NCI-H774 (cell line): ENCODE measurements at regions not wholly inside any gene's neighbourhood (a gene's known extent, or its start where the extent isn't known, plus 50 kb on each side); places are given as distances from the start of the nearest gene placed in this dataset.

Experiments
- DNase-seq: peaks from one replicate; lab custom pipeline; 2025; lab: John Stamatoyannopoulos, UW

DNA sequence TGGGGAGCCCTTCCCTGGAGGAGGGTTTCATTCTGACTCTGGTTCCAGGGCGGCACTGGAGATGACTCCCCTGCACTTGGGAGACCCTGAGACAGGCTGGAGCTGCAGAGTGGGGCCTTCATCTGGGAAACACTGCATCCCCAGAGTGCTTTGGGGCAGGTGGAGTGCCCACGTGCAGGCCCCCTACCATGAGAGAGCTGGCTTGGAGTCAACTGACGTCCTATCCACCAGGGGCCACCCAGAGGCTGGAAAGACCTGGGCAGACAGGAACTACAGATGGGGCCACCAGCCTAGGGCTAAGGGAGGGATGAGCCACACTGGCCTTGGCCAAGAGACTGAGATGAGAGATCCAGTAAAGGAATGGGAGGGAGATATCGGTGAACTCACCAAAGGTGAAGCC is 153.8 kb downstream of the ASB1 start:
- no peak for DNase-seq

DNA sequence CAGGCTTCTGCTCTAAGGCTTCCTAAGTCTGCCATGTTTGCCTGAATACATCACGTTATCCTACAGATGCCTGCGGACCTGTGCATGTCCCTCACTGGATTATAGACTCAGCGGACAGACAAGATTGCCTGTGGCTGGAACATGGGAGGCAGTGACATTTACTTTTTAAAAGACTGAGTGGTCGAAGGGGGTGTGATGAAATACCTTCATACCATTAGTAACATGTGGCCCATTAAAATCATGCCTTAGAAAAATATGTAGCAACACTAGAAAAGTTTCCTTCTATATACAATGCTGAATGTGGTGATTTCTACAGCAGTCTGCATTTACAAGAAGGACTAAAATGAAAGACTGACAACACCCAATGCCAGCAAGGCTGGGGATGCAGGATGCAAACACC is 154.4 kb downstream of the ASB1 start:
- no peak for DNase-seq

DNA sequence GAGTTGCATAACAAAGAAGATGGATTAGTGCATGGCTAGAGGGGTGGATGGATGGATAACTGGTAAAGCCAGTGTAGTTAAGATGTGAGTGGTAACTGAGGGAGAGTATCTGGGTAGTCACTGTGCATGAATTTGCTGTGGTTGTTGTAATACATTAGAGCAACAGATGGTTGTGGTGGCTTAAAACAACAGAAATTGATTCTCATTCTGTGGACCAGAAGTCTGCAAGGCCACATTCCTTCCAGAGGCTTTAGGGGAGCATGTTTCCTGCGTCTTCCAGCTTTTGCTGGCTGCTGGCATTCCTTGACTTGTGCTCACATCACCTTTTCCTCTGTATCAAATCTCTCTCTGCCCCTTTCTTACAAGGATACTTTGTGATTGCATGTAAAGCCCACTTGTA is 155.4 kb downstream of the ASB1 start:
- DNase-seq, result no peak

DNA sequence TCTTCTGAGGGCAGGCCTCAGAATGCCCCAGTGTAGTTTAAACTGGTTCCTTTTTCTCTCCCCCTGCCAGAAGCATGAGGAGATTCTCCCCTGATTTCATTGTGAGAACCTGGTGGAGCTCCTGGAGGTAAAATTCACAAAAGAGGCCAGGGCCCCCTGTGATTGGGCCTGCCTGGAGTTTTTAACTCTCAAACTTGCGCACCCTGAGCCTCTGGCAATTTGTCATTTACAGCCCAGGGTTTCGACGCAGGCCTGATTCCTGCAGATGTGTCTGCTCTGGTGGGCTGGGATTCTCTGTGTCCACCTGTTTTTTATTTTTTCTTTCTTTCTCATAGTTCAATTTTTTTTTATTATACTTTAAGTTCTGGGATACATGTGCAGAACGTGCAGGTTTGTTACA is 157.9 kb downstream of the ASB1 start:
- no peak for DNase-seq

- DNase-seq, result no peak
These were observed 159.4 kb downstream of the ASB1 start for GRCh38 chr2:238585836-238586821.

GRCh38 chr2:238586931-238587775 is 160.4 kb downstream of the ASB1 start:
- no peak for DNase-seq

DNA sequence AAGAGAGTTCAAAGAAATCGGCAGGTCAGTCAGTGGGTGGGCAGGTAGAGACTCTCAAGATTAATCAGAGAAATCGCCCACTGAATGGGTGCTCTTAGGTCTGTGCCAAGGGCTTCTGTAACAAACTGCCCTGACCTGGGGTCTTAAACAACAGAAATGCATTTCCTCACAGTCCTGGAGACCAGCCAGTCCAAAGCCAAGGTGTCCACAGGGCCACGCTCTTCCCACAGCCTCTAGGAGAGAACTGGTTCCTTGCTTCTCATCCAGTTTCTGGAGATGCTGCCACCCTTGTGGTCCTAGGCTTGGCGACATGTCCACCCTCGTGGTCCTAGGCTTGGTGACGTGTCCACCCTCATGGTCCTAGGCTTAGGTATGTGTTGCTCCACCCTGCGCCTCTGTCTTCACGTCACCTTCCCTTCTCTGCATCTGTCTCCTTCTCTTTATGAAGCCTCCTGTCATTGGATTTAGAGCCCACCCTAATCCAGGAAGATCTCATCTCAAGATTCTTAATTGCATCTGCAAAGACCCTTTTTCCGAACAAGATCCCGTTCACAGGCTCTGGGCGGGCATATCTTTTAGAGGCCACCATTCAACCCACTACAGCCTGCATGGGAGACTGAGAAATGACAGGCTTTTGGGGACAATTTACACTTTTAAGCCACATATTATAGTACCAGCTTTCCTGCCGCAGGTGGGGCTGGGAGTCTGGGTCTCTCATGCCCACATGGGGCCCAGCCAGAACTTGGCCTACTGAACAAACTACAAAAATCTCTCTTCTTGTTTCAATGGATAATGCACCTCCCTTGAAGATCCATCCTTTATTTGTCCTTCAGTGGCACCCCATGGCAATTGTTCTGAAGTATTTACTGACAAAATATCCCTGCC is 161.3 kb downstream of the ASB1 start:
- no peak for DNase-seq

DNA sequence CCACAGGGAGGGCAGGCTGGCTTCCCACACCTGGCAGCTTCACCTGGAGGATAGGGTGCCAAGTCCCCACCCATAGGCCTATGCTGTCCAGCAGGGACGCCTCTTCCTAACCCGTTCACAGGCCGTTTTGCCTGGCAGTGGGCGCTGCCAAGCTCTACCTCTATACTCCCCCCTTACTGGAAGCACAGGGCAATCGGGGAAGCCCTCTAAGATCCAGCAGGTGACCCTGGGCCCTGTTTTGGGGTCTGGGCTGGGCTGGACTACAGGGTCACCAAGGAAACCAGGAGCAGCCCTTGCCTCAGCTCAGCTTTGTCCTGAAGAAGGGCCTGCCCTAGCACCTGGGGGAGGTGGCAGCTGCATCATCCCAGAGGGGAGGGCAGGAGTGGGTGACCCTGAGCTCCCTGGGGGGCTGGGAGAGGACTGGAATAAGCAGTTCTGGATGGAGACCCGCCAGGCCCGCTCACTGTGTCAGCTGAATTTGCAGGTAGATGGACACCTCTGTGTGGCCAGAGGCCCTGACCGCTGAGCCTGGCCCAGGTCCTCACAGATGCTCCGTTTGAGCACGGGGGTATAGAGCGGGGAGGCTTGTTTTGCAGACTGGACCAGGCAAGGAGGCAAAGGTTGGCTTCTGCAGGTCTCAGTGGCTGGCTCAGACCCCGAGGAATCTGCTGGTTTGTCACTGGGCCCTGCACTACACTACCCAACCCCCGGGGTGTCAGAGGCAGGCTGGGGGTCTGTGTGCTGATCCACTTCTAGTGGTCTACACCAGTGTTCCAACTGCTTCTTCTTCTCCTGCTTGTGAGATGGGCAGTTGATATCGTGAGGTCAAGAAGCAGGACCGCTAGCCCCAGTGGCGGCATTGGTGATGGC is 163.1 kb downstream of the ASB1 start:
- no peak for DNase-seq

- DNase-seq, result no peak
These were observed 165.0 kb downstream of the ASB1 start for GRCh38 chr2:238591732-238592131.

DNA sequence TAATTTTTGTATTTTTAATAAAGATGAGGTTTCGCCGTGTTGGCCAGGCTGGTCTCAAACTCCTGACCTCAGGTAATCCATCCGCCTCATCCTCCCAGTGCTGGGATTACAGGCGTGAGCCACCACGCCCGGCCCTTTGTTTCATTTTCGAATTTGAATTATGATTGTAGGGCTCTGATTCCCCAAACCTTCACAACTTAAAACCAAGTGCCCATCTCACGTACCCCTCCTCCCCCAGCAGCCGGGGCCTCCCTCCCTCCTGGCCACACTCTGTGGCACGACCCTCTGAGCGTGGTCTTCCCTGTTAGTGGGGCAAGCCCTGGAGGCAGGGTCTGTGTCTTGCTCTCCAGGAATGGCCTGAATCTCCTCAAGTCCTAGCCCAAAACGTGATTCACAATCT is 166.5 kb downstream of the ASB1 start:
- no peak for DNase-seq

GRCh38 chr2:238593678-238594077 is 167.0 kb downstream of the ASB1 start:
- DNase-seq, result no peak

DNA sequence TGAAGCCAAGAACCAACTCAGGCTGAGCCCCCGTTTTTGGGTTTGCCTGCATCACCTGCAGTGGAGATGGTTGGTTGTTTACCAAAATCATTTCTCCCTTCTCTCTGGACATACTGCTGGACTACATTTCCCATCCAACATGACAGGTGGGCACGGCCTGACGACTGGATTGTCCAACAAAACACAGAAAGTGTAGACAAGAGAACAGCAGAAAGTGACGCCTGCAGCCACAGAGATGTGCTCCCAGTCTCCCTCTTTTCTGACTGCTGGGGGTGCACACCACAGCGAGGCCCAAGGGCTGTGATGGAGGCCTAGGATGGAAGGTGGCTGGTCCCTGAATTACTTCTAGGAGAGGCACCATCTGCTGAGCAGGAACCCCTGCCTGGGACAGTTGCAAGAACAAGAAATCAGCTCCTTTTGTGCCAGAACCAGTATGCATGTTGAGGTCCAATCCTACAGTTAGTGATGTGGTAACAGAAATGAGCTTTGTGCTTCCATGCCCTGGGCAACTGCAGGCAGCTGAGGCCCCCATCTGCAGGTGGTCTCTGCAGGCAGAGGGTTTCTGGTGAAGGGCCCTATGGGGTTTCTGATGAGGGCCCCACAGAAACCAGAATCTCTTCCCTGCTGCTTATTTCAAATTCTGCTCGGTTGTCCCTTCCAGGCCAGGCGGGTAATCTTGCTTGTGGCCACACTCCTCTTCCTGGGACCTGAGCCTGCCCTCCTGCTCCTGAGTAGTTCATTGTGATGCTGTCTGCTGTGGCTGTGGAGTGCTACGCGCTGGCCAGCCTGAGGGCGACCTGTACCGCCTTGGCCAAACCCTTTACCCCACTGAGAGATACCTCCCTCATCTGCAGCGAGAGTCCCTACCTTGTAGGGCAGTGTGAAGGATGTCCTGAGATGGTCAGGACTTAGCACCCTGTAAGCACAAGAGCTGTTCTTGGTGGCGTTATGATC is 168.3 kb downstream of the ASB1 start:
- no peak for DNase-seq

DNA sequence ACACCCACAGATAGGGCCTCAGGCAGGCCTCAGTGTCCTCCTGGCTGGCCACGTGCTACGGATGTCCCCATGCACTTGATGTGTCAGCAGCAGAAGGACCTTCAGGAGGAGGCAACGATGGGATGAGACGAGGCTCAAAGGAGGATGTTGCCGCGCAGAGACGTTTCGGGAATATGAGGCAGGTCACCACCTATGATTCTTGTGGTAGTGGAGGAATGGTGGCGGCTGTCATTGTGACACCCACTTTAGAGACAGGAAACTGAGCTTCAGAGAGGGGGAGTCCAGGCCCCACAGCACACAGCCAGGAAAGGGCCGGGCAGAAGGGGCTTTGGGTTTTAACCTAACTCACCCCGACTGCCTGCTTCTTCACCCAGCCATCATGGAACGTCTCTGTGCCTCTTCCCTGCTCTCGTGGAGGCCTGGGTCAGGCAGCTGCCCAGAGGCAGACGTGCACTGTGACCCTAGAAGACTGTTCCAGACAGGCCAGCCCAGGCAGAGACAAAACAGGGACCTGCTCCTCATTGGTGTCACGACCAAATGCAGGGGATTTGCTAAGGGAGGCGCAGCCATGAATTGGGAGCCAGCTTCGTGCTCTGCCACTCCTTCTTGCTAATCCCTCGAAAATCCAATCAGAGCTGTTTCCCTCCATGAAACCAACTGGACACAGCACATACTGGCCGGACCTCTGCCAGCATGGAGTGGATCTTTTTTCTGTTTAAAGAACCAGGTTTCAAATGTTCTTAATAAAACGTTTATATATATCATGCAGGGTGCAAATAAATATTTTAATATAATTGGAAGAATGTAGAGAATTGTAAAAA is 169.2 kb downstream of the ASB1 start:
- no peak for DNase-seq

- DNase-seq, result no peak
These were observed 170.1 kb downstream of the ASB1 start for GRCh38 chr2:238596571-238597551.

DNA sequence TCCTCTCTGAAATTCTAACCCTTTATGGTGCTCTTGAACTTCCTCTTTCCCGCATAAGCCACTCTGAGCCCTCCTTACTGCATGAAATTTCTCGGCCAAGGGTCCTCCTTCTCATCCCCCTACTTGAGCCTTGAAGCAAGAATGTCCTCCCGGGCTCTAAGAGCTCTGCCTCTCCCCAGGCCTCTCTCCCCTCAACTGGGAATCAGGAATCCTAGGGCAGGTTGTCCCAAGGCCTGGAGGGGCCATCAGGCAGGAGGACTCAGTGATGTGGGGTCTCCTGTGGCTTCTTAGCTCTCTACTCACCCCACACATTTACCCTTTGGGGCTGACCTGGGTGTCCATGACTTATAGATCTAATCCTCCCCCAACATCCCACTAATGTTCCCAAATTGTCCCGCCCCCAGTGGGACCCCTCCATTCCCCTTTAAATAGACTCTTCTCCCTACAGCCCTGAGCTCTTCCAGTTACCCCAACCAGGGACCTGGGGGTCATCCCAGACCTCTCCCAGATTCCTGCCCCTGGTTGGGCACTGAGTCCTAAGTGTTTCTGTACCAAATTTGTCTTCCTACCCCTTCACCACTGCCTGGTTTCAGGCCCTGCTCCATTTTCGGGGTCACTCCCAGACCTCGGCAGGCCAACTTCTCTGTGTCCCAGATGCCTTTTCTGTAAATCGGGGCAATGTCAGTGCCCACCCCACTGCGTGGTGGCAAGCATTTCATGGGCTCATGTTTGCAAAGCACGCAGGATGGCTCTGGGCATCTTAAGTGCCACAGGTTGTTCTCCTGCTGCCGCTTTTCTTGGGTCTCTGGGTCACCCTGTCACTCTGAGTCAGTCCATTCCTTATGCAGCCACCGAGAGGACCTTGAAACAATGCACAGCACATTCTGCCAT is 171.2 kb downstream of the ASB1 start:
- no peak for DNase-seq

DNA sequence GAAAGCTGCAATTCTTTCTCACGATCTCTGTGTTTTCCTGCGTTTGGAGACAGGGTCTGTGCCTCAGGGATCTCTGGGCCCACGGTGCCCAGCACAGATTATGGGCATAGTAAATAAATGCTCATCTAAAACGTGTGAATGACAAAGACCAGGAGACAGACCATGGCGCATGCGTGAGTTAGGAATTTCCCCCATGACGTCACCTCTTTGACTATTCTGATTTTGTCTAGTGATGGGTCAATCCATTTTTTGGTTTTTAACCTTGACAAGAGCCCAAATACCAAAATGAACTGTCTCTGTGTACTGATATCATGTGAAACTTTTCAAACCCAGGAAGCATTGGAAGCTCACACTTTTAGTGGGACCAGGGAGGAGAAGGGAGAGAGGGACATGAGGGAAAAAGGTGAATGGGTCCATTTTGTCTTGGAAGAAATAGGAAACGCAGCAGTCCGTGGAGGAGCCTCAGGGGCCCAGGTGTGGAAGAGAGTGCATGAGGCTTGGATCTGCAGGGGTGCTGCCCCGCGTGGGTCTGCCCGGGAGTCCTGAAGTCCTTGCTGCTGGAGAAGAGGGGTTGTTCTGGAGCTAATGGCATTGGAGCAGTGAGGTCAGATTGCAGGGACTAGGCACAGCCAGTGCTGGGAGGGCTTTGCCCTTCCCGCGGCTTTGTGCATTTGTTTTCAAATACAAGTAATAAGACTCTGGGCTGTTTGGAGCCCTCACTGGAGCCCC is 172.2 kb downstream of the ASB1 start:
- no peak for DNase-seq
